NT2/D1 (cell line): ENCODE measurements at regions not wholly inside any gene's neighbourhood (a gene's known extent, or its start where the extent isn't known, plus 50 kb on each side); places are given as distances from the start of the nearest gene placed in this dataset.

Source experiments
- SUZ12 ChIP-seq: IDR thresholded peaks from 2 replicates; pipeline ENCODE4 v1.6.1; 2011; ENCODE audit not compliant: insufficient read length, insufficient read depth; ENCODE audit errors: extremely low read depth
- ZNF274 ChIP-seq: IDR thresholded peaks from 2 replicates; pipeline ENCODE4 v1.6.1; 2011; ENCODE audit warnings: mild to moderate bottlenecking, low read depth, low read length

DNA sequence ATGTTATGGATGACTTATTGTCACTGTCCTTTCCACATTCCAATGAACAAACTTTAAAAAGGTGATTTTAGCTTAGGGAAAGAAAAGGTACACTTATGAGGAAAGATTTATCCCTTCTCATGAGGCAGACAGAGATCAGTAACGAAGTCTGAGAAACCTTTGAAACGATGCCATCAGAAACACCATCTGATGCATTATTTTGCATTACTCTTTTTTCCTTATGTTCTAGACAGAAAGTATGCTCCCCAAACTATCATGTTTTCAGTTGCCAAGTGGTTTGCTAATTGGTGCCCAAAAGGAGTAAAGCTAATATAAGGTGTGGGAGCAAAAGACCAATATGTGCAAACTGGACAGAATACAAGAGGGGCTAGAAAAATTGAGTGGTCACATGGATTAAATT is 397.7 kb upstream of the RIOK2 start:
- TF ChIP-seq ZNF274 (no peak), SUZ12 (no peak)
